ENCODE measurements at regions not wholly inside any gene's neighbourhood (a gene's known extent, or its start where the extent isn't known, plus 50 kb on each side); places are given as distances from the start of the nearest gene placed in this dataset.
"Not testable (repeated sequence)": the region's sequence is repeated elsewhere in the genome, so short reads cannot be mapped to it uniquely, and the experiment has no call there.

- DNase-seq = no peak
Measured at GRCh38 chr6:90896075-90896547, 309.2 kb upstream of the MAP3K7 start.

- peak; percentile 1 for DNase-seq
Measured at GRCh38 chr6:90895299-90896074, 308.6 kb upstream of the MAP3K7 start.

- DNase-seq = no peak
Measured at GRCh38 chr6:90894285-90895130, 307.6 kb upstream of the MAP3K7 start.

GRCh38 chr6:90893400-90893799 is 306.5 kb upstream of the MAP3K7 start:
- DNase-seq = no peak

- no peak for DNase-seq
Measured at GRCh38 chr6:90892271-90892670, 305.4 kb upstream of the MAP3K7 start.

GRCh38 chr6:90891355-90891754 is 304.5 kb upstream of the MAP3K7 start:
- no peak for DNase-seq

- no peak for DNase-seq
Measured at GRCh38 chr6:90890683-90891330, 303.9 kb upstream of the MAP3K7 start.

- DNase-seq = no peak
Measured at GRCh38 chr6:90887764-90888163, 300.9 kb upstream of the MAP3K7 start.

- no peak for DNase-seq
Measured at GRCh38 chr6:90885611-90886056, 298.8 kb upstream of the MAP3K7 start.

- not testable (repeated sequence) for DNase-seq
Measured at GRCh38 chr6:90885137-90885536, 298.3 kb upstream of the MAP3K7 start.

GRCh38 chr6:90877616-90878015 is 290.7 kb upstream of the MAP3K7 start:
- no peak for DNase-seq

GRCh38 chr6:90874931-90875330 is 288.1 kb upstream of the MAP3K7 start:
- no peak for DNase-seq

- DNase-seq = no peak
Measured at GRCh38 chr6:90872981-90873380, 286.1 kb upstream of the MAP3K7 start.

- DNase-seq = no peak
Measured at GRCh38 chr6:90870561-90870960, 283.7 kb upstream of the MAP3K7 start.

- no peak for DNase-seq
Measured at GRCh38 chr6:90868656-90869055, 281.8 kb upstream of the MAP3K7 start.

- no peak for DNase-seq
Measured at GRCh38 chr6:90868256-90868655, 281.4 kb upstream of the MAP3K7 start.

GRCh38 chr6:90865513-90865912 is 278.6 kb upstream of the MAP3K7 start:
- no peak for DNase-seq

- DNase-seq = no peak
Measured at GRCh38 chr6:90863043-90863442, 276.2 kb upstream of the MAP3K7 start.

- peak; percentile 5 for DNase-seq
Measured at GRCh38 chr6:90860822-90861601, 274.1 kb upstream of the MAP3K7 start.

- DNase-seq = no peak
Measured at GRCh38 chr6:90859612-90860011, 272.7 kb upstream of the MAP3K7 start.

GRCh38 chr6:90859056-90859455 is 272.2 kb upstream of the MAP3K7 start:
- no peak for DNase-seq

- no peak for DNase-seq
Measured at GRCh38 chr6:90849686-90850085, 262.8 kb upstream of the MAP3K7 start.

All from fibroblast of skin of back (primary cell).